DMS 273 (cell line): ENCODE measurements at regions not wholly inside any gene's neighbourhood (a gene's known extent, or its start where the extent isn't known, plus 50 kb on each side); places are given as distances from the start of the nearest gene placed in this dataset.

Source experiments
- DNase-seq: peaks from one replicate; lab custom pipeline; 2025; ENCODE audit not compliant: unreplicated experiment; lab: John Stamatoyannopoulos, UW

DNA sequence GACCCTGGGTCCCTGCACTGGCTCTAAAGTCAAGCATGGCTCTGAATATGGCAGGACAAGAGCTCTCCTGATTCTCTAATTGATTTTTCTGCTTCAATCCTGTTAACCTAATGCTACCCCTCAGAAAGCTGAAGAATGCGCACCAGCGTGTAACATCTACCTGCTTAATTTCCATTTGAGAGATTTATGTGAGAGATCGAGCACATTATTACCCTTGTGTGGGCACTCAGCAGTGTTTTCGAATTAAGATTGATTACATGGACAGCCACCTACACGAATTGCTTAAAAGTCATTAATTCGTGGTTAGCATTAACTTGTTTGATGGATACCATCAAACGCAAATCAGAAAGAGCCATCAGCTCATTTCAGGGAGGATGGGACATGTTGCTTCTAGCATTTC, 88.7 kb upstream of the PLPP4 start:
- DNase-seq, result no peak

DNA sequence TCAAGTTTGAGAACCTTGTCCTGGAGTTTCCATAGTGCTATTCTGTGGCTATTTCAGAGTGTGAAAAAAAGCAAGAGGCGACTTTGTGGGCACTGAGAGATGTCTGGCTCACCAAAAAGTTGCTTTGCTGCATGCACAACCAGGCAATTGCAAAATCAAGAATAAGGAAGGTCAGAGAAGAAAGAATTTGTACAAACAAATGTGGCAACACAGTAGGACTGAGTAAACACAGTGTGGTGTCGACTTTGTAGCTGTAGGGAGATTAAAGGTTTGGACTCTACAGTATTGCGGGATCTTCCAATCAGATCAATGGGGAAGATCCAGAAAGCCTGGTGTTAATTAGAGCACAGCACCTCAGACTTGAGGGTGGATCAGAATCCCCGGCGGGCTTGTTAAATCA, 88.1 kb upstream of the PLPP4 start:
- no peak for DNase-seq

DNA sequence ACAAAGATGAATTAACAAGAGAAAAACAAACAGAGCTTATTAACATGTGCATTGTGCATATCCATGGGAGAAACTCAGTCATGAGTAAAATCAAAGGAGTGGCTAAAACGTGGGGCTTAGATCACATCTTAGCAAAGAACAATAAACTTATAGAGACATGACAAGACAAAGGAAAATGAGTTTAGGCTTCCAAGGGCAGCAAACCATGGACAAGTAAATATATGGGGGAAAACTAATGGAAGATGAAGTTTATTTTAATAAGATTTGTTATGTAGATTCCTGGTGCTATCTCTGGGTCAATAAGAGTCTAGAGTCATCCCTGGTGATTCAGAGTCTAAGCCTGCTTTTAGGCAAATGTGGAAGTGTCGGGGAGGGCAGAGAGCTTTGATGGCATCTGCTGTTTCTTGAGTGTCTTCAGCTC, 87.2 kb upstream of the PLPP4 start:
- DNase-seq, result no peak

DNA sequence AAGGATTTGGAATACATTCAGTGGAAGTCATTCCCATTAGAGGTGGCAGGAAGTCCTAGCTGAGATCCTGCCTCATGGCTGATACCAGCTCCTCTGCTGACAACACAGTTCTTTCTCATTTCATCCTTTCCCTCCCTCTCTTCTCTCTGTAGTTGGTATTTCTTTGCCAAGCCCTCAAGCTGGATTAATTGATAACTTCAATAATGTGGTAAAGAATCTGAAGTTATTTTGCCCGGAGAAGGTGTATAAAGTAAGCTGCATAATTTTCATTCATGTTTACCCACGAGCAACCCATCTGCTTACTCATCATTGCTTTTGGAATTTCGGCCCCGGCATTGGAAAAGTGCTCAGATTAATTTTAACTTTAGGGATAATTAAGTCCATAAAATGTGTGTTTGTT, 85.2 kb upstream of the PLPP4 start:
- DNase-seq, result no peak

DNA sequence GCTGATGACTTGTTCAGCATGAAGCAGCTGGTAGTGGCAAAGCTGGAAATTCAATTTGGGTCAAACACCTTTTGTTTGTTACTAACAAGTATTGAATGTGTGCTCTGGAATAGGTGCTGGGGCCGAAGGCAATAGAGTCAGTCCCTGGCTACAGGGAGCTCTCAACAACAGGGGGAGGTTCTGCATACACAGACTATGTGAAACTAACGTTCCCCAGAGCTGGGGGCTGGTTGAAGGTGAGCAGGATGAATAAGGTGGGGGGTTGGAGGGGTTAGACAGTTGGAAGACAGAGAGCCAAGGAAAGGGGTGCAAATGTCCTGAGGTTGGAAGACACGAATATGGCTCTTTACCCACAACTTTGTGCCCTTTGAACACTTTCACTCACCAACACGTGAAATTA, 84.1 kb upstream of the PLPP4 start:
- no peak for DNase-seq

DNA sequence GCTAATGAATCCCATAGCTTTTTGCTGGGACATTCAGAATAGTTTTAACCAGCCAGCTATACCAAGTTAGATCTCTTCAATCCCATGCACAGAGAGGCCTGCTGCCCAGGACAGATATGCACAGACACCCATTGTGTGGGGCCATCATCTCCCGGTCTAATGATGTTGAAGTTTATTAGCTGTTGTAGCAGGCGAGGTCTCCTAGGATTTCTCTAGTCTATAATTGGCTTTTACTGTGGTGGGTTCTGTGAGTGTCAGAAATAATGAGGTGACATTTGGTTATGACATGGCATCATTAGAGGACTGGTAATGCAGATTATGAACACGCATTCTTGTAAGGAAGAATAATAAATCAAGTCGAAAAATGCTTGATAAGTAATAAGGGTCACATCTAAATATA, 81.4 kb upstream of the PLPP4 start:
- no peak for DNase-seq

DNA sequence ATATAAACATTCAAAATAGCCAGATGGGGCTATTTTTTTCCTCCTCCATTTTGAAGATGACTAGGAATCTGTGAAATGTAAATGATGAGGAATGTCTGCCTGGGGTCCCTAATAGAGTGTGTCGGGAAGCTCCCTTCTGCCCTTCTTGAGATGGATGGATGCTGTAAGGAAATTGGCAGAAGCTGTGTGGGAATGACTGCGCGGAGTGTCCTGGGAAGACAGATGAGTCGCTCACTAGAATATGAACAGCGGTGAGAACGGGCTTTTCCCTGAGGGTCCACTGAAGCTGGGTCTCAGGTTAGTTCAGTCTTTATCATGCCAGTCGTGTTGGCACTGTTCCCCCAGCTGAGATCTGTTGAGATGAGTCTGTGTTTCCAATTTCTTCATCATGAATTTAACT, 75.1 kb upstream of the PLPP4 start:
- DNase-seq, result no peak

DNA sequence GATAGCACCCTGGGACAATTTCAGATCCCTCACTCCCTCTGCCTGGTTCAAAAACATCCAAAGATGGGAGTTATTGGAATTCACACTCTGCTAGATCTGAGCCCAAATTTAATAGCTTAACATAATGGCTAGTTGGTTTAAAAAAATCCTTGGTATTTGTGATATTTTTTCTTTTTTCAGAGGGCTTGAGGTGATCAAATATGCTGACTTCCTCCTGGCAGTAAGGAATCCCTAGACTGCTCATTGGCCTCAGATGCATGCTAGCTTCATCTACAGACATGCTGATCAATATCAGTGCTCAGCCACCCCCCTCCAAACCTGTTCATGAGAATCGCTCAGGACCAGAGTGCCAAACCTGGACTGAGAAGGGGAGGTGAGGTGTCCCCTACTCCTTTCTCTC, 74.7 kb upstream of the PLPP4 start:
- no peak for DNase-seq

DNA sequence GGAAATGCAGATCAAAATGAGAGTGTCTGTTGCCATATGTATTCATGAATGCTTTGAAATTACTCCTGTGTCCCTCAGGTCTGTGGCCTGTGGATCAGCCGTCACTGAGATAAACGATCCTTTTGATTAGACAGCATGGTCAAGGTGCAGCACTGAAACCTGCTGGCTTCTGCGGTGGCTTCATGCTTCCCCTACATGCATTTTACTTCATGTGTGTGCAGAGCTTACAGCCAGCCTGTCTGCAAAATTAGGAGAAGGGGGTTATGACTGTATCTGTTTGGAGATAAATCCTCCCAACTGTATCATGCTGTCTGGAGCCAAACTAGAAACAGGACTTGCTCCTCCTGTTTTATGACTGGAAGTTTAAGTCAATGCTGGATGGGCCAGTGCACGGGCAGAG, 71.0 kb upstream of the PLPP4 start:
- DNase-seq, result no peak

DNA sequence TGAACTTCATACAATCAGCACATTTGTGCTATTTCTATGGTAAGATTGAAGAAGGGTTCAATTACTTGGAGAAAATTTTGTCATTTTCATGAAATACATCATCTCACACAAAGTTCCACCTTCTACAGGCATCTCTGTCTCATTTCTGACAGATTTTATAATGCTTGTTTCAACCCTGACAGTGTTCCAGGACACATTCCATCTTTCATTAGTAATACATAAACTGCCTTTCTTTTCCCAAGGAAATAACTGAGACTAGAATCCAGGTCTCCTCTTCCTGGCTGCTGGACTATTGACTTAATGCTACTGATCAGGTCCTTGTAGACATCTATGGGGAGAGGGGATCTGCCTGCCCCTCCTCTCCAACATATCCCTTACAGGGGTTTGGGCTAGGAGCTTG, 70.1 kb upstream of the PLPP4 start:
- no peak for DNase-seq

DNA sequence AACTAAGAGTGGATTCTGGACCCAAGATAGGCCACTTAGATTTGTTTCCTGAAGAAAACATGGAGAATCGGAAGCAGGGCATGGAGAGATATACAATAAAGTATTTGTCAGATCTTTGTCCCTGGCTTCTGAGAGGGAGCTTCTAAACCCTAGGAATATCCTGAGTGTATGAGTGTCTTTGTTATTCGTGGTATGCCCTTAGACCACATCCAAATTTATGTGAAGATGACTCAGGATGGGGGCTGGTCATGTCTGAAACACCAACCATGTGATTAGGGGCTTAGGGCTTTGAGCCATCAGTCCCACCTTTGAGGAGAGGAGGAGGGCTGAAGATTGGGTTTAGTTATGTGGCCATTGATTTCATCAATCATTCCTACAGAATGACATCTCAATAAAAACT, 69.7 kb upstream of the PLPP4 start:
- DNase-seq, result no peak

DNA sequence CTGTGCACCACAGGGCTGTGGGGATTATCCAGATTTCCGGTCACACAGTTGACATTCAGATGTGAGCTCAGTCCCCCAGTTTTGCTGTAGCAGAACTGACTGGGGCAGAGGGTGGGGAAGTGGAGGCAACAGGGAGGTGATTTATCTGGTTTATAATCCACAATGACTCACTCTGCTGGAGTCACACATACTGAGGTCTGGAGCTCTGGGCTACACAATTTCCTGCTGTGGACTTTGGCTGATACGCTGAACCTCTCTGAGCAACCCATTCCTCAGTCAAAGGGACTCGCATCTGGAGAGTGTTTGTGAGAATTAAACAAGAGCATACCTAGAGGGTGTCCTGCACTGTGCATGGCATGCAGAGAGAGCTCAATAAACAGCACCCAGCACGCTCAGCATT, 64.8 kb upstream of the PLPP4 start:
- DNase-seq, result no peak

DNA sequence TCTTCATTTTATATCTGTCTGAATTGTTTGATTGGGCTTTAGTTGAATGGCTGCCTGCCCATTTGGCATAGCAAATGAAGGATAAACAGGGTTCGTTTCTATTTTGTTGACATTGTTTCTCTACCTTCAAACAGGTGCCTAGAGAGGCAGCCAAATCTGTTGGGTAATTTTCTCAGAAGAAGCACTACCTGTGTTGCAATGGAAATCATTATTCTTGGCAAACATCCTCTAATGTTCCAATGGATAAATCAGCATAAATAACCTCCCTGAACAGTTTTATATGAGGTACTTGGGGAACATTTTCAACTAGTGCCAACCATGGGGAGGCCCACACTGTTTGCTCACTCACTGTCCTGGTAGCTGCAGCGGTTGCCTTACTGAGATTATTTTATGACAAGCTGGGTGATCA, 64.4 kb upstream of the PLPP4 start:
- no peak for DNase-seq

DNA sequence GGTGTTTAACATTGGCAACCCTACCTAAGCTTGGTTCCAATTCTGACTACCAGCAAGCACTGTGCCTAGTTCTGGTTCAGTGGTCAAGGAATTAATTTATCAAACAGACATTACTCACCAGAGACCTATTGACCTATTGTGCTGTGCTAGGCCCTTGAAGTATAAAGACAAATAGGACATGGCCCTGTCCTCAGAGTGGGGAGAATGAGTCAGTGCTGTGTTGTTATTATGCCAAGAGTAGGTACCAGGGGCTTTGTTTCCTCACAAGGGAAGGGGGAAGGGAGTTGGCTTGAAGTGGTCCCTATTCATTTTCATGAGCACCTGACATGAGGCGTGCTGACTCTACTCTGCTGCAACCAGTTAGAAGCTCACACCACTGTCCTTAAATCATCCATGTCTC, 62.6 kb upstream of the PLPP4 start:
- no peak for DNase-seq

DNA sequence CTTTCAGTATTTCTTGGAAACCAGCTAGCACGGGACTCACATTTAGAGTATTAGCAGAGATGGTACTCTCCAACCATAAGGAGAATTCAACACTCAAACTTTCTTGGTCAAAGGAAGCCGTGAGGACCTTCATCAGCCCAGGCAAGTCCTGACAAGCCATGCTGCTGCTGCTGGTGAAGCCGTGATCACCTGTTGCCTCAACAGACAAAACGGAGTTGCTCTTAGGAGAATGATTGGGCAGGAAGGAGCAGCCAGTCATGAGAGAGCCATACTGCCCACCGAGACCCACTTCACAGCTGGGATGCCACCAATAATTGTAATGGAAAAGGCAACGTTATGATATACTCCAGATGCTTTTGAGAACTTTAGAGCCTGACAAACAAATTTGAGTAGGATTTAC, 60.8 kb upstream of the PLPP4 start:
- DNase-seq, result no peak

DNA sequence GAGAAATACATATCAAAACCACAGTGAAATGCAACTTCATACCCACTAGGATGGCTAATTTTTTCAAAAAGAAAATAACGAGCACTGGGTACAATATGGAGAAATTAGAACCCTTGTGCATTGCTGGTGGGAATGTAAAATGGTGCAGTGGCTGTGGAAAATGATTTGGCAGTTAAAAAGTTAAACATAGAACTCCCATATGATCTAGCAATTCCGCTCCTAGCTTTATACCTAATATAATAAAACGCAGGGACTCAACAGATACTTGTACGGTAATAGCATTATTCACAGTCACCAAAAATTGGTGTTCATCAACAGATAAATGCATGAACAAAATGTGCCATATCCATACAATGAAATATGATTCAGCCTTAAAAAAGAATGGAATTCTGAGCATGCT, 58.8 kb upstream of the PLPP4 start:
- no peak for DNase-seq

DNA sequence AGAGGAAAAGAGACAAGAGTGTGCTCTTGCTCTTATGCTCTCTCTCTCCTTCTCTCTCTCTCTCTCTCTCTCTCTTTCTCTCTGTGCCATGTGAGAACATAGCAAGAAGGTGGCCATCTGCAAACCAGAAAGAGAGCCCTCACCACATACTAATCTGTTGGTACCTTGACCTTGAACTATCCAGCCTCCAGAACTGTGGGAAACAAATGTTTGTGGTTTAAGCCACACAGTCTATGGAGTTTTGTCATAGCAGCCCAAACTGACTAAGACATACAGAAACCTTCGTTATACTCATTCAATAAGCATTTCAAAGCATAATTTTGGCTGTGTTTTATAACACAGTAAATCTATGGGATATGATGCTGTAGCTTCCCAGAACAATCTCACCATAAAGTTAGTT, 56.4 kb upstream of the PLPP4 start:
- no peak for DNase-seq

DNA sequence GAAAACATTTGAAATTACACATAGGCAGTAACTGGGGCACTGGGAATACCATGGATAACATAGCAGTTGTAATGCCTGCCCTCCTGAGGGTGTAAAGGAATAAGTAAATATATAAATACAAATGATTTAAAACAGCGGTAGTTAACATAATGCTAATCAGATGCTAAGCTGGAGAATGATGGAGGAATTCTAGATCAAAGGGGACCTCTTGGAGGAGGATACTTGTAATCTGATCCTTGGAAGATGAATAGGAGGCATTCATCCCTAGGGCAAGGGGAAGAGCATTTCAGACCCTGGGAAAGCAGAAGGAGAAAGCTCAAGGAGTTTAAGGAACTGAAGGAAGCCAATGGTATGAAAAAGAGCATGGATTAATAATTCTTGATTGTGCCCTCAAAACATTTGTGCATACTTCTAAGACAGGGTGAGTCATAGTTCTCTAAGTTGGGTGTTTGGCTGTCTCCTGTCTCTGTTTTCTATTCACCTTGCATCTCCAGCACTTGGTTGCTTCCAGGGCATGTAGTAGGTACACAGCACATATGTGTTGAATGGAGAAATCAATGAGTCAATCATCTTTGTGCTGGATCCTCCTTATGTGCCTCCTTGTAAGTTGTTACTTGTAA, 54.8 kb upstream of the PLPP4 start:
- DNase-seq, result no peak

DNA sequence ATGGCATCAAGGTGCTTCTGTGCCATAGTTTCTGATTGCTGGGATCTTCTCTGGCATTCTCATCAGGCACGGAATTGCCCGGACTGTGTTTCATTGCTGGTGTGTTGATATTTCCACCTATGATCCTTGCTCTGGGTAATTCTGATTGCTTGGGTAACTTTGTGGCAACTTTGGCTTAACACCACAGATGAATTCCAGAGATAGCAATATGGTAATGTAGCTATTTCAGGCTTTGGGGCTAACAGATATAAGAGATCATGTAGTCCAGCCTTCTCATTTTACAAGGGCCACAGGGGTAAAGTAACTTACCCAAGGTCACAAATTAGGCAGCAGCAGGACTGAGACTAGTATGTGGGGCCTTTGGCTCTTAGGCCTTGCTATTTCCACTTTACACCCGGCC, 53.9 kb upstream of the PLPP4 start:
- DNase-seq, result no peak

DNA sequence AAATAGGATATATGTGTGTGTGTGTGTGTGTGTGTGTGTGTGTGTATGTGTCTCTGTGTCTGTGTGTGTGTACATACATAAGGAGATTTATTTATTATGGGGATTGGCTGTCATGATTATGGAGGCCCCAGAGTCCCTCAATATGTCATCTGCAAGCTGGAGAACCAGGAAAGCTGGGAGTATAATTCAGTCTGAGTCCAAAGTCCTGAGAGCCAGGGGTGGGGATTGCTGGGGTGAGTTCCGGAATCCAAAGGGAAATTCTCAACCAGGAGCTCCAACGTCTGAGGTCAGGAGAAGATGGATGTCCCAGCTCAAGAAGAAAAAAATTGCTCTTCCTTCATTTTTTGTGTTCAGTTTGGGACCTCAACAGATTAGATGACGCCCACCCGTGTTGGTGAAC, 50.7 kb upstream of the PLPP4 start:
- no peak for DNase-seq
